ENCODE measurements at regions not wholly inside any gene's neighbourhood (a gene's known extent, or its start where the extent isn't known, plus 50 kb on each side); places are given as distances from the start of the nearest gene placed in this dataset.
A peak's percentile ranks its signal among the peaks of the same experiment; 100 is the strongest.

DNA sequence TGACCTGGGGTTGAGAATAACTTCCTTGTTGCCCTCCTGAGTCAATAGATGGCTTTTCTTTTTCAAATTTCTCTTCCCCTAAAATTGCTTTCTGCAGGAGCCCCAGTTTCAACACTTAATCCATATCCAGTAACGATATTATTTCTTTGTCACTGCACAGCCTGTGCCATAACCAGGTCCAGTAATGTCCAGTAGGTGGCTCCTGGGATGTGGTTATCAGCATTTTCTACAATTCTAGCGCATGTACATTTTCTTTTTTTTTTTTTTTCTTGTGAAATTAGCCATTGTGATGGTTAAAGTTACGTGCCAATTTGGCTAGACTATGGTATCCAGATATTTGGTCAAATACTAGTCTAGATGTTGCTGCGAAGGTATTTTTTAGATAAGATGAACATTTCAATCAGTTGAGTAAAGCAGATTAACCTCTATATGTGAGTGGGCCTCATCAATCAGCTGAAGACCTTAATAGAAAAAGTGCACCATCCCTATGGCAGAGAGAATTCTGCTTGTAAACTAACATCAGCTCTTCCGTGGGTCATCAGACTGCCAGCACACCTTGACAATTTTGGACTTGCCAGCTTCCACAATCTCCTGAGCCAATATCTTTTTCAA is 72.9 kb upstream of the SCG2 start:
- no peaks in the 10 kb centered on the region for H3K27me3 ChIP-seq
- no peaks in the 10 kb centered on the region for H3K4me1 ChIP-seq (replicated peaks in 1 of 2)
- H3K4me3 ChIP-seq, result no peak overlapping the region
- 48 to 55% (median 54%) methylated on average over 5 of the region's 5 CpGs for WGBS, 4 donors
- intact Hi-C loops (cut with DNase I), result no loop called here
- H3K36me3 ChIP-seq (replicated peaks in 1 of 2), result no peaks in the 10 kb centered on the region
- peak in 4 of 7 donors; percentile 16 to 48 (median 28) for DNase-seq
- TF ChIP-seq, protein P1, sequence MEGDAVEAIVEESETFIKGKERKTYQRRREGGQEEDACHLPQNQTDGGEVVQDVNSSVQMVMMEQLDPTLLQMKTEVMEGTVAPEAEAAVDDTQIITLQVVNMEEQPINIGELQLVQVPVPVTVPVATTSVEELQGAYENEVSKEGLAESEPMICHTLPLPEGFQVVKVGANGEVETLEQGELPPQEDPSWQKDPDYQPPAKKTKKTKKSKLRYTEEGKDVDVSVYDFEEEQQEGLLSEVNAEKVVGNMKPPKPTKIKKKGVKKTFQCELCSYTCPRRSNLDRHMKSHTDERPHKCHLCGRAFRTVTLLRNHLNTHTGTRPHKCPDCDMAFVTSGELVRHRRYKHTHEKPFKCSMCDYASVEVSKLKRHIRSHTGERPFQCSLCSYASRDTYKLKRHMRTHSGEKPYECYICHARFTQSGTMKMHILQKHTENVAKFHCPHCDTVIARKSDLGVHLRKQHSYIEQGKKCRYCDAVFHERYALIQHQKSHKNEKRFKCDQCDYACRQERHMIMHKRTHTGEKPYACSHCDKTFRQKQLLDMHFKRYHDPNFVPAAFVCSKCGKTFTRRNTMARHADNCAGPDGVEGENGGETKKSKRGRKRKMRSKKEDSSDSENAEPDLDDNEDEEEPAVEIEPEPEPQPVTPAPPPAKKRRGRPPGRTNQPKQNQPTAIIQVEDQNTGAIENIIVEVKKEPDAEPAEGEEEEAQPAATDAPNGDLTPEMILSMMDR (IDR thresholded peaks at IDR 0.05), result peak; percentile 38 to 57 (median 48)
- TF ChIP-seq POLR2A (IDR thresholded peaks at IDR 0.05), result no peak
- H3K27ac ChIP-seq, result no peak overlapping the region
- H3K9me3 ChIP-seq (replicated peaks in 1 of 3), result no peaks in the 10 kb centered on the region

DNA sequence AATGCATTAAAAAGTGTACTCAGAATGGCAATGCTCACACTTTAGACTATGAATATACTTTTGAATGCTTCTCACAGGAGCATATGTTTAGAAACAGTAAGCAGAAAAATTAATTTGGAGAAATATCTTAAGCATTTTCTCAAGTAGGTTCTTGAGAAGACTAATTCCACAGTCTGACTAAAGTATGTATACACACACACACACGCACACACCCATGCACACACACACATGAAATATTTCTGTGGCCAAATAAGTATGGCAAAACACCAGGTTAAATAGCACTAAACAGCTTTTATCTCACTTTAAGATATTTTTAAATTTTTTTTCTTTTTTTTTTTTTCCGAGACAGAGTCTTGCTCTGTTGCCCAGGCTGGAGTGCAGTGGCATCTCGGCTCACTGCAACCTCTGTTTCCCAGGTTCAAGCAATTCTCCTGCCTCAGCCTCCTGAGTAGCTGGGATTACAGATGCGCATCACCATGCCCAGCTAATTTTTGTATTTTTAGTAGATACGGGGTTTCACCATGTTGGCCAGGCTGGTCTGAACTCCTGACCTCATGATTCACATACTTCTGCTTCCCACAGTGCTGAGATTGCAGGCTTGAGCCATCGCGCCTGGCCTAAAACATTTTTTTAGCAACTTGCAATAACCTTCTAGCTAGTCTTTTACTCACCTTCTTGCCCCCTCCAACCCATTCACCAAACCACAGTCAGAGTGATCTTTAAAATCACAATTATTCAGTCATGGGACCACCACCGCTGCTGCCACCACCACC is 67.5 kb upstream of the SCG2 start:
- no peaks in the 10 kb centered on the region for H3K4me1 ChIP-seq (replicated peaks in 1 of 2)

DNA sequence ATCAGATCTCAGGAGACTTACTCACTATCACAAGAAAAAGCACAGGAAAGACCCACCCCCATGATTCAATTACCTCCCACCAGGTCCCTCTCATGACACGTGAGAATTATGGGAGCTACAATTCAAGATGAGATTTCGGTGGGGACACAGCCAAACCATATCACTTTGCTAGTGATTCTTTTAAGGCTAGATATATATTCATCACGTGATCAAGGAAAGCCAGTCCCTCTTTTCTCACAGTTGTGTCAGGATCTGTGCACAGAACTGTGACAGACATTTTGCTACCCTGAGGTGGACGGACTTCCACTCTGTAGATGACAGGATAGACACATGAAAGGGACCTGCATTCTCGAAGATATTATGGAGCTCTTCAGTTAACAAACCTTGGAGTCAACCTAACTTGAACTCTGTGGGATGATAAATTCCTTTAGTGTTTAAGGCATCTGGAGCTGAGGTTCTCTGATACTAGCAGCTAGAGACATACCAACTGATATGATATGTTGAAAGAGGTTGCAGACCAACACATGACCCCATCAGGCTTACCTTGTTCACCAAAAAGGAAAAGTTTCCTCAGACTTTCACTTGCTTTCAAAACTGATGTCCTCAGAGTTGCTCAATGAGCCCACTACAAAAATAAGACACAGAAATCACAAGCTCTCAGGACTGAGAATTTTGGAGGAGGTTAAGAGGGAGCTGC is 66.3 kb upstream of the SCG2 start:
- Histone ChIP-seq H3K4me3 (no peak overlapping the region), H3K27ac (no peak overlapping the region)
- intact Hi-C loops (cut with DNase I), result no loop called here

More for the DNA sequence above, 67.5 kb upstream of the SCG2 start:
- TF ChIP-seq, protein P1 (IDR thresholded peaks at IDR 0.05), result no peak
- no peak for TF ChIP-seq POLR2A (IDR thresholded peaks at IDR 0.05)
- Histone ChIP-seq H3K4me3 (no peak overlapping the region), H3K27me3 (no peaks in the 10 kb centered on the region), H3K9me3 (replicated peaks in 1 of 3) (no peaks in the 10 kb centered on the region), H3K27ac (no peak overlapping the region), H3K36me3 (replicated peaks in 1 of 2) (no peaks in the 10 kb centered on the region)
- intact Hi-C loops (cut with DNase I), result no loop called here
- no peak for DNase-seq
- 85 to 92% (median 89%) methylated on average over 8 of the region's 8 CpGs for WGBS, 4 donors

More for the DNA sequence above, 66.3 kb upstream of the SCG2 start:
- 57 to 62% (median 58%) methylated on average over 5 of the region's 5 CpGs for WGBS, 4 donors
- Histone ChIP-seq H3K36me3 (replicated peaks in 1 of 2) (no peaks in the 10 kb centered on the region), H3K27me3 (no peaks in the 10 kb centered on the region), H3K4me1 (replicated peaks in 1 of 2) (no peaks in the 10 kb centered on the region), H3K9me3 (replicated peaks in 1 of 3) (no peaks in the 10 kb centered on the region)
- DNase-seq, result no peak
- TF ChIP-seq, protein P1 (IDR thresholded peaks at IDR 0.05), result no peak
- no peak for TF ChIP-seq POLR2A (IDR thresholded peaks at IDR 0.05)
